PC-9 (cell line): ENCODE measurements at regions not wholly inside any gene's neighbourhood (a gene's known extent, or its start where the extent isn't known, plus 50 kb on each side); places are given as distances from the start of the nearest gene placed in this dataset.

Experiments
- BruUV-seq: library from RNA; stranded (reverse); fragments of 400-500 nt; replicated peaks from 2 replicates; lab custom pipeline; 2021; lab: Mats Ljungman, UMichigan
- CTCF ChIA-PET: fragments of 300-600 bp; sonication (Branson Sonifier 250); formaldehyde crosslinking; loops from one replicate; lab custom pipeline; 2022; ENCODE audit warnings: antibody characterized with exemption; lab: Charles Lee
- POLR2A ChIA-PET: fragments of 300-600 bp; sonication (Branson Sonifier 250); formaldehyde crosslinking; loops from one replicate; lab custom pipeline; 2022; ENCODE audit warnings: antibody characterized with exemption; ENCODE audit not compliant: unreplicated experiment; lab: Charles Lee
- DNase-seq, 2 experiments: peaks; one replicate each; pipeline versions ENCODE4 v3.0.0 to v3.0.0-alpha.2; 2015 to 2022; ENCODE audit warnings: mixed read lengths in 1 of 2
- H2AFZ ChIP-seq: fragments of 200-600 bp; sonication (generic); 2 replicates; pipeline ENCODE4 v1.8.1; 2017; ENCODE audit warnings: antibody characterized with exemption
- H3F3A ChIP-seq: fragments of 200-600 bp; sonication (generic); 2 replicates; pipeline ENCODE4 v1.8.1; 2017; ENCODE audit warnings: antibody characterized with exemption, mild to moderate bottlenecking, low read depth; ENCODE audit not compliant: insufficient read depth
- H3K27ac ChIP-seq: fragments of 200-600 bp; sonication (generic); 2 replicates; pipeline ENCODE4 v1.6.1; 2016; ENCODE audit warnings: mixed run types
- H3K27me3 ChIP-seq: fragments of 200-600 bp; sonication (generic); 2 replicates; pipeline ENCODE4 v1.6.1; 2016; ENCODE audit warnings: low read depth, mixed run types; ENCODE audit not compliant: insufficient read depth
- H3K36me3 ChIP-seq: fragments of 200-600 bp; sonication (generic); 2 replicates; pipeline ENCODE4 v1.6.1; 2016; ENCODE audit warnings: low read depth, mixed run types
- H3K4me1 ChIP-seq: fragments of 200-600 bp; sonication (generic); replicated peaks from 2 replicates; pipeline ENCODE4 v1.6.1; 2016; ENCODE audit warnings: mixed run types; ENCODE audit not compliant: insufficient read depth
- H3K4me2 ChIP-seq: fragments of 200-600 bp; sonication (generic); 2 replicates; pipeline ENCODE4 v1.6.1; 2017; ENCODE audit warnings: mixed run types
- H3K4me3 ChIP-seq: fragments of 200-600 bp; sonication (generic); 2 replicates; pipeline ENCODE4 v1.6.1; 2016; ENCODE audit warnings: mixed run types
- H3K79me2 ChIP-seq: fragments of 200-600 bp; sonication (generic); 2 replicates; pipeline ENCODE4 v1.6.1; 2017; ENCODE audit warnings: low read depth, mixed run types
- H3K9me2 ChIP-seq: fragments of 200-600 bp; sonication (generic); 2 replicates; pipeline ENCODE4 v1.8.1; 2017; ENCODE audit warnings: mild to moderate bottlenecking; ENCODE audit not compliant: insufficient read depth
- H3K9me3 ChIP-seq: fragments of 200-600 bp; sonication (generic); 2 replicates; pipeline ENCODE4 v1.8.1; 2016; ENCODE audit warnings: low read depth; ENCODE audit not compliant: insufficient read depth
- H4K20me1 ChIP-seq: fragments of 200-600 bp; sonication (generic); 2 replicates; pipeline ENCODE4 v1.8.1; 2017; ENCODE audit not compliant: insufficient read depth
- EZH2 ChIP-seq: fragments of 200-600 bp; sonication (generic); IDR thresholded peaks from 2 replicates; pipeline ENCODE4 v1.8.0; 2017; ENCODE audit warnings: antibody characterized with exemption, low read depth
- intact Hi-C: fragments of 100-400 bp; cut with micrococcal nuclease; formaldehyde crosslinking; loops from one replicate; pipeline ENCODE4 v1.10.0; 2022; ENCODE audit not compliant: unreplicated experiment
- TF ChIP-seq, protein P1 (sequence below): fragments of 200-600 bp; sonication (generic); conservative IDR thresholded peaks from 2 replicates; pipeline ENCODE4 v1.6.1; 2017; ENCODE audit warnings: mixed run types, antibody characterized with exemption, mild to moderate bottlenecking, moderate library complexity

DNA sequence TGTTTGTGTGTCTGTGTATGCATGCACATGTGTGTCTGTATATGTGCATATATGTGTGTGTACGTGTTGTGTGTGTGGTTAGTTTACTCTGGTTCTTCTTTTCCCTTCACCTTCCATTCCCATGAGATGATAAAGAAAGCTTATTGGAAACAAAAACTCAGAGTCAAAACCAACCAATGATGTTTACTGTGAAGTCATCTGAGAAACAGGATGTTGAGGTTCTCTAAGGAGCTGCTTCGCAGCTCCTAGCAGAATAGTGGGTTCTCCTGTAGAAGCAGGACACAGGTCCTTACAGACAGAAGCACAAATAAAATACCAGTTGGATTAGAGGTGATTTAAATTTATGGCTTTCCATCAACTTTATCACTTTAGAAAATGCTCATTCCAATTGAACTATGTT lies 256.1 kb upstream of the PLET1 start:
- H3K36me3 ChIP-seq, result no peaks in the 10 kb centered on the region
- H3K4me3 ChIP-seq, result no peak overlapping the region
- no peak overlapping the region for H3K27ac ChIP-seq
- H3K9me3 ChIP-seq, result no peaks in the 10 kb centered on the region
- TF ChIP-seq, protein P1, sequence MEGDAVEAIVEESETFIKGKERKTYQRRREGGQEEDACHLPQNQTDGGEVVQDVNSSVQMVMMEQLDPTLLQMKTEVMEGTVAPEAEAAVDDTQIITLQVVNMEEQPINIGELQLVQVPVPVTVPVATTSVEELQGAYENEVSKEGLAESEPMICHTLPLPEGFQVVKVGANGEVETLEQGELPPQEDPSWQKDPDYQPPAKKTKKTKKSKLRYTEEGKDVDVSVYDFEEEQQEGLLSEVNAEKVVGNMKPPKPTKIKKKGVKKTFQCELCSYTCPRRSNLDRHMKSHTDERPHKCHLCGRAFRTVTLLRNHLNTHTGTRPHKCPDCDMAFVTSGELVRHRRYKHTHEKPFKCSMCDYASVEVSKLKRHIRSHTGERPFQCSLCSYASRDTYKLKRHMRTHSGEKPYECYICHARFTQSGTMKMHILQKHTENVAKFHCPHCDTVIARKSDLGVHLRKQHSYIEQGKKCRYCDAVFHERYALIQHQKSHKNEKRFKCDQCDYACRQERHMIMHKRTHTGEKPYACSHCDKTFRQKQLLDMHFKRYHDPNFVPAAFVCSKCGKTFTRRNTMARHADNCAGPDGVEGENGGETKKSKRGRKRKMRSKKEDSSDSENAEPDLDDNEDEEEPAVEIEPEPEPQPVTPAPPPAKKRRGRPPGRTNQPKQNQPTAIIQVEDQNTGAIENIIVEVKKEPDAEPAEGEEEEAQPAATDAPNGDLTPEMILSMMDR, result no peak
- ChIA-PET POLR2A (no interaction called here), CTCF (no interaction called here)
- no peak overlapping the region for H2AFZ ChIP-seq
- H3K27me3 ChIP-seq, result no peaks in the 10 kb centered on the region
- intact Hi-C loops, result no loop called here
- no peaks in the 10 kb centered on the region; the same call in 1 of the 2 replicates for H3K9me2 ChIP-seq
- no peaks in the 10 kb centered on the region for H3F3A ChIP-seq
- DNase-seq, result no peak
- no peaks in the 10 kb centered on the region for H3K79me2 ChIP-seq
- no peaks in the 10 kb centered on the region for H3K4me1 ChIP-seq
- no peak overlapping the region for H3K4me2 ChIP-seq
- no TSS peak for BruUV-seq
- no peaks in the 10 kb centered on the region for H4K20me1 ChIP-seq

DNA sequence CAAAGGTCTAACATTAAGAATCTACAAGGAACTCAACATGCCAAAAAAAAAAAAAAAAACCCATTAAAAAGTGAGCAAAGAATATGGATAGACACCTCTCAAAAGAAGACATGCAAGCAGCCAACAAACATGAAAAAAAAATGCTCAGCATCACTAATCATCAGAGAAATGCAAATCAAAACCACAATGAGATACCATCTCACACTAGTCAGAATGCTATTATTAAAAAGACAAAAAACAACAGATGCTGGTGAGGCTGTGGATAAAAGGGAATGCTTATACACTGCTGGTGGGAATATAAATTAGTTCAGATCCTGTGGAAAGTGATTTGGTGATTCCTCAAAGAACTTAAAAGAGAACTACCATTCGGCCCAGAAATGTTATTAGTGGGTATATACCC lies 257.7 kb upstream of the PLET1 start:
- no peak for DNase-seq
- TF ChIP-seq, protein P1, result no peak
- TF ChIP-seq EZH2, result no peak
- Histone ChIP-seq H3K27ac (no peak overlapping the region), H3K4me3 (no peak overlapping the region), H3F3A (no peaks in the 10 kb centered on the region), H3K9me2 (no peaks in the 10 kb centered on the region; the same call in 1 of the 2 replicates), H3K36me3 (no peaks in the 10 kb centered on the region), H3K4me1 (peaks cover 8% of the 10 kb centered on the region), H3K9me3 (no peaks in the 10 kb centered on the region), H3K79me2 (no peaks in the 10 kb centered on the region), H4K20me1 (no peaks in the 10 kb centered on the region), H2AFZ (no peak overlapping the region), H3K27me3 (no peaks in the 10 kb centered on the region), H3K4me2 (no peak overlapping the region)
- ChIA-PET POLR2A (no interaction called here), CTCF (no interaction called here)
- BruUV-seq, result no TSS peak
- intact Hi-C loops, result no loop called here

DNA sequence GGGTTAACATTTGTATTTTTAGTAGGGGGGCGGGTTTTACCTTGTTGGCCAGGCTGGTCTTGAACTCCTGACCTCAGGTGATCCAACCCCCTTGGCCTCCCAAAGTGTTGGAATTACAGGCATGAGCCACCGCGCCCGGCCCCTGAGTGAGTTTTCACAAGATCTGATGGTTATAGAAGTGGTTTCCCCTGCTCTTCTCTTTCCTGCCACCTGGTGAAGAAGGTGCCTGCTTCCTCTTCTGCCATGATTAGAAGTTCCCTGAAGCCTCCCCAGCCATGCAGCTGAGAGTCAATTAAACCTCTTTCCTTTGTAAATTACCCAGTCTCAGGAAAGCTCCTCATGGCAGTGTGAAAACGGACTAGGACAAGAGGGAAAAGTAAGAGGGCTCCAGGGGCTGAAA lies 259.1 kb upstream of the PLET1 start:
- TF ChIP-seq EZH2, result no peak
- TF ChIP-seq, protein P1, result no peak
- Histone ChIP-seq H3F3A (no peaks in the 10 kb centered on the region), H4K20me1 (no peaks in the 10 kb centered on the region), H3K79me2 (no peaks in the 10 kb centered on the region), H3K4me1 (peaks cover 12% of the 10 kb centered on the region), H3K36me3 (no peaks in the 10 kb centered on the region), H3K9me2 (no peaks in the 10 kb centered on the region), H3K9me3 (no peaks in the 10 kb centered on the region), H3K27me3 (no peaks in the 10 kb centered on the region), H3K4me2 (no peak overlapping the region), H2AFZ (no peak overlapping the region), H3K27ac (no peak overlapping the region), H3K4me3 (no peak overlapping the region)
- BruUV-seq, result no TSS peak
- no peak for DNase-seq
- ChIA-PET CTCF (no interaction called here), POLR2A (no interaction called here)
- intact Hi-C loops, result no loop called here
